Caki2 (cell line): ENCODE measurements at regions not wholly inside any gene's neighbourhood (a gene's known extent, or its start where the extent isn't known, plus 50 kb on each side); places are given as distances from the start of the nearest gene placed in this dataset.

ENCODE experiments used
- DNase-seq: peaks from one replicate; pipeline ENCODE4 v3.0.0-alpha.2; 2015; ENCODE audit warnings: low read depth
- in situ Hi-C: cut with HindIII; loops from 2 replicates; pipeline ENCODE4 v1.10.0; 2016; ENCODE audit warnings: low sequenced_read_pairs, low pct_unique_long_range_greater_than_20kb, mixed read lengths

- in situ Hi-C loops, result no loop called here
Observed at GRCh38 chr16:55179411-55179810, 144.6 kb upstream of the IRX6 start.

GRCh38 chr16:55179852-55180585, 144.0 kb upstream of the IRX6 start:
- in situ Hi-C loops, result no loop called here

More at GRCh38 chr16:55179411-55179810, 144.6 kb upstream of the IRX6 start:
- no peak for DNase-seq

GRCh38 chr16:55184052-55184451, 140.0 kb upstream of the IRX6 start:
- in situ Hi-C loops, result no loop called here
- DNase-seq, result no peak

More at GRCh38 chr16:55179852-55180585, 144.0 kb upstream of the IRX6 start:
- no peak for DNase-seq

- no peak for DNase-seq
- in situ Hi-C loops, result no loop called here
Observed at GRCh38 chr16:55184619-55185018, 139.4 kb upstream of the IRX6 start.

GRCh38 chr16:55189224-55189623, 134.8 kb upstream of the IRX6 start:
- DNase-seq, result no peak
- in situ Hi-C loops, result no loop called here

GRCh38 chr16:55189682-55190636, 134.0 kb upstream of the IRX6 start:
- in situ Hi-C loops, result no loop called here

GRCh38 chr16:55192734-55193133, 131.3 kb upstream of the IRX6 start:
- no peak for DNase-seq
- in situ Hi-C loops, result no loop called here

More at GRCh38 chr16:55189682-55190636, 134.0 kb upstream of the IRX6 start:
- DNase-seq, result no peak

- DNase-seq, result no peak
- in situ Hi-C loops, result no loop called here
Observed at GRCh38 chr16:55203570-55203969, 120.4 kb upstream of the IRX6 start.

GRCh38 chr16:55204069-55204468, 119.9 kb upstream of the IRX6 start:
- no peak for DNase-seq
- in situ Hi-C loops, result no loop called here

- in situ Hi-C loops, result no loop called here
- no peak for DNase-seq
Observed at GRCh38 chr16:55204923-55205322, 119.1 kb upstream of the IRX6 start.

- in situ Hi-C loops, result no loop called here
- DNase-seq, result no peak
Observed at GRCh38 chr16:55207693-55208428, 116.1 kb upstream of the IRX6 start.

GRCh38 chr16:55209626-55210025, 114.4 kb upstream of the IRX6 start:
- in situ Hi-C loops, result no loop called here
- no peak for DNase-seq

GRCh38 chr16:55212791-55213190, 111.2 kb upstream of the IRX6 start:
- DNase-seq, result no peak
- in situ Hi-C loops, result no loop called here

- in situ Hi-C loops, result no loop called here
- no peak for DNase-seq
Observed at GRCh38 chr16:55214412-55214811, 109.6 kb upstream of the IRX6 start.

GRCh38 chr16:55214974-55215494, 109.0 kb upstream of the IRX6 start:
- in situ Hi-C loops, result no loop called here
- DNase-seq, result no peak

- DNase-seq, result no peak
- in situ Hi-C loops, result no loop called here
Observed at GRCh38 chr16:55217392-55217791, 106.6 kb upstream of the IRX6 start.

GRCh38 chr16:55221836-55222235, 102.2 kb upstream of the IRX6 start:
- no peak for DNase-seq
- in situ Hi-C loops, result no loop called here

- in situ Hi-C loops, result no loop called here
- DNase-seq, result no peak
Observed at GRCh38 chr16:55222486-55222885, 101.5 kb upstream of the IRX6 start.
